Testis (tissue), 2 donors: ENCODE measurements at regions not wholly inside any gene's neighbourhood (a gene's known extent, or its start where the extent isn't known, plus 50 kb on each side); places are given as distances from the start of the nearest gene placed in this dataset.

Experiments used
- DNase-seq: peaks from one replicate; pipeline ENCODE4 v3.0.0-alpha.2; 2019
- H3K27ac ChIP-seq, 2 donors: fragments of 200-600 bp; sonication (generic); one replicate each; pipeline ENCODE4 v1.5.1; 2019
- H3K27me3 ChIP-seq: fragments of 200-600 bp; sonication (generic); one replicate; pipeline ENCODE4 v1.5.1; 2019
- H3K36me3 ChIP-seq: fragments of 200-600 bp; sonication (generic); one replicate; pipeline ENCODE4 v1.5.1; 2017; ENCODE audit warnings: low read depth; ENCODE audit errors: missing control alignments
- H3K4me1 ChIP-seq: fragments of 200-600 bp; sonication (generic); one replicate; pipeline ENCODE4 v1.5.1; 2019
- H3K4me3 ChIP-seq, 2 donors: fragments of 200-600 bp; sonication (generic); one replicate each; pipeline ENCODE4 v1.5.1; 2017 to 2019
- H3K9me3 ChIP-seq: fragments of 200-600 bp; sonication (generic); one replicate; pipeline ENCODE4 v1.5.1; 2017
- POLR2A ChIP-seq: fragments of 450-650 bp; IDR thresholded peaks from one replicate; pipeline ENCODE4 v1.6.1; 2017; ENCODE audit warnings: antibody characterized with exemption, mild to moderate bottlenecking, moderate library complexity
- WGBS, 2 donors: methylation state at CpG; one replicate each; pipeline ENCODE4 v1.1.5; 2018; 5-methylcytosine and 5-hydroxymethylcytosine counted together
- intact Hi-C: fragments of 100-400 bp; cut with DNase I; formaldehyde crosslinking; loops from one replicate; pipeline ENCODE4 v1.15.1; 2023; ENCODE audit warnings: low total_unique reads
- TF ChIP-seq, protein P1 (sequence below), 3 experiments: fragments of 450-650 bp in 2 of 3; fragments of 200-600 bp in 1 of 3; sonication (generic) in 1 of 3; IDR thresholded peaks; one replicate each; pipeline ENCODE4 v1.5.1; 2016 to 2019; ENCODE audit warnings: antibody characterized with exemption in 3 of 3, mild to moderate bottlenecking in 2 of 3, moderate library complexity in 1 of 3

GRCh38 chr1:200228486-200228885 is 181.3 kb downstream of the ZNF281 start:
- intact Hi-C loops, result no loop called here
- Histone ChIP-seq H3K27me3 (no peaks in the 10 kb centered on the region), H3K27ac (no peak overlapping the region), H3K9me3 (no peaks in the 10 kb centered on the region), H3K4me1 (no peaks in the 10 kb centered on the region), H3K4me3 (no peak overlapping the region), H3K36me3 (no peaks in the 10 kb centered on the region)
- 62 to 77% methylated on average over 4 of the region's 4 CpGs for WGBS, 2 donors
- no peak for TF ChIP-seq POLR2A
- TF ChIP-seq, protein P1, sequence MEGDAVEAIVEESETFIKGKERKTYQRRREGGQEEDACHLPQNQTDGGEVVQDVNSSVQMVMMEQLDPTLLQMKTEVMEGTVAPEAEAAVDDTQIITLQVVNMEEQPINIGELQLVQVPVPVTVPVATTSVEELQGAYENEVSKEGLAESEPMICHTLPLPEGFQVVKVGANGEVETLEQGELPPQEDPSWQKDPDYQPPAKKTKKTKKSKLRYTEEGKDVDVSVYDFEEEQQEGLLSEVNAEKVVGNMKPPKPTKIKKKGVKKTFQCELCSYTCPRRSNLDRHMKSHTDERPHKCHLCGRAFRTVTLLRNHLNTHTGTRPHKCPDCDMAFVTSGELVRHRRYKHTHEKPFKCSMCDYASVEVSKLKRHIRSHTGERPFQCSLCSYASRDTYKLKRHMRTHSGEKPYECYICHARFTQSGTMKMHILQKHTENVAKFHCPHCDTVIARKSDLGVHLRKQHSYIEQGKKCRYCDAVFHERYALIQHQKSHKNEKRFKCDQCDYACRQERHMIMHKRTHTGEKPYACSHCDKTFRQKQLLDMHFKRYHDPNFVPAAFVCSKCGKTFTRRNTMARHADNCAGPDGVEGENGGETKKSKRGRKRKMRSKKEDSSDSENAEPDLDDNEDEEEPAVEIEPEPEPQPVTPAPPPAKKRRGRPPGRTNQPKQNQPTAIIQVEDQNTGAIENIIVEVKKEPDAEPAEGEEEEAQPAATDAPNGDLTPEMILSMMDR (IDR thresholded peaks at IDR 0.05), result no peak
- DNase-seq, result no peak

DNA sequence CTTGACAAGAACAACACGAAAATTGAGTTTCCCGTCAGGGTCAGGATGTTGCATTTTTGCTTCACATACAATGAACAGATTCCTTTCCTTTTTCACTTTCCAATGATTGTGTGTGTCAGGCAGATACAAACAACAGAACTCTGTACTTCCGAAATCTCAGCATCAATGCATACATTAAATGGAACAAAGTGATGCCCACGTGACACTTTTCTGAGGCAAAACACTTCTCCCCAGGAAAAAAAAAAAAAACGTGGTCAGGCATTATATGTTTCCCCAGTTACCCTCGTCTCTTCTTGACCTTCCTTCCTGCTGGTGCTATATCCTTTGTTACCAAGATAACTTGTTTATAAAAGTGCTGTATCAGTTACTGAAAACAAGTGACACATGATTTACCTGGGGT is 181.8 kb downstream of the ZNF281 start:
- DNase-seq, result no peak
- Histone ChIP-seq H3K36me3 (no peaks in the 10 kb centered on the region), H3K4me1 (no peaks in the 10 kb centered on the region), H3K4me3 (no peak overlapping the region), H3K27ac (no peak overlapping the region), H3K27me3 (no peaks in the 10 kb centered on the region), H3K9me3 (no peaks in the 10 kb centered on the region)
- TF ChIP-seq, protein P1 (IDR thresholded peaks at IDR 0.05), result no peak
- no peak for TF ChIP-seq POLR2A
- intact Hi-C loops, result no loop called here
- WGBS, 2 donors, result 45% methylated on average over 6 of the region's 6 CpGs
